ENCODE measurements at regions not wholly inside any gene's neighbourhood (a gene's known extent, or its start where the extent isn't known, plus 50 kb on each side); places are given as distances from the start of the nearest gene placed in this dataset.

DNA sequence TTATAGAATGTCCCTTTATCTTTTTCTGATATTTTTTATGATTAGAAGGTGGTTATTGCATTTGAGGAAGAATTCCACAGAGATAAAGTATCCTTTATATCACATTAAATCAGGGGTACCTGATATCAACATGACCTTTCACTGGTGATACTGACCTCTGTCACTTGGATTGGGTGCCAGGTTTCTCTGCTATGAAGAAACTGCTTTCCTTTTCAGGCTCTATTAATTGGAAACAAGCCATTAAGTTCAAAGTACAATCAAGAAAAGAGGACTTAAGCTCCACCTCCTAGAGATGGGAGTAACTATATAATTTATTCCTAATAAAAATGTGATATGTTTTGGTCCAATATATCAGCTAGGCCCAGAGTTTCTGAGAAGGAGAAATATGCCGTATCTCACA lies 514.6 kb upstream of the TYRP1 start:
- TF ChIP-seq, protein P1, sequence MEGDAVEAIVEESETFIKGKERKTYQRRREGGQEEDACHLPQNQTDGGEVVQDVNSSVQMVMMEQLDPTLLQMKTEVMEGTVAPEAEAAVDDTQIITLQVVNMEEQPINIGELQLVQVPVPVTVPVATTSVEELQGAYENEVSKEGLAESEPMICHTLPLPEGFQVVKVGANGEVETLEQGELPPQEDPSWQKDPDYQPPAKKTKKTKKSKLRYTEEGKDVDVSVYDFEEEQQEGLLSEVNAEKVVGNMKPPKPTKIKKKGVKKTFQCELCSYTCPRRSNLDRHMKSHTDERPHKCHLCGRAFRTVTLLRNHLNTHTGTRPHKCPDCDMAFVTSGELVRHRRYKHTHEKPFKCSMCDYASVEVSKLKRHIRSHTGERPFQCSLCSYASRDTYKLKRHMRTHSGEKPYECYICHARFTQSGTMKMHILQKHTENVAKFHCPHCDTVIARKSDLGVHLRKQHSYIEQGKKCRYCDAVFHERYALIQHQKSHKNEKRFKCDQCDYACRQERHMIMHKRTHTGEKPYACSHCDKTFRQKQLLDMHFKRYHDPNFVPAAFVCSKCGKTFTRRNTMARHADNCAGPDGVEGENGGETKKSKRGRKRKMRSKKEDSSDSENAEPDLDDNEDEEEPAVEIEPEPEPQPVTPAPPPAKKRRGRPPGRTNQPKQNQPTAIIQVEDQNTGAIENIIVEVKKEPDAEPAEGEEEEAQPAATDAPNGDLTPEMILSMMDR (IDR thresholded peaks at IDR 0.05; ENCODE audit: low read depth, low read length, missing control alignments), result no peak
- no peak for DNase-seq
- in situ Hi-C loops (cut with HindIII; ENCODE audit: low pct_ligation_motif_present, low sequenced_read_pairs), result no loop called here
- H3K4me3 ChIP-seq (ENCODE audit: low read depth, low read length), result no peak overlapping the region
- no peaks in the 10 kb centered on the region for H3K36me3 ChIP-seq (replicated peaks)
- H3K27ac ChIP-seq, result no peak overlapping the region
- no peaks in the 10 kb centered on the region for H3K27me3 ChIP-seq (replicated peaks)

DNA sequence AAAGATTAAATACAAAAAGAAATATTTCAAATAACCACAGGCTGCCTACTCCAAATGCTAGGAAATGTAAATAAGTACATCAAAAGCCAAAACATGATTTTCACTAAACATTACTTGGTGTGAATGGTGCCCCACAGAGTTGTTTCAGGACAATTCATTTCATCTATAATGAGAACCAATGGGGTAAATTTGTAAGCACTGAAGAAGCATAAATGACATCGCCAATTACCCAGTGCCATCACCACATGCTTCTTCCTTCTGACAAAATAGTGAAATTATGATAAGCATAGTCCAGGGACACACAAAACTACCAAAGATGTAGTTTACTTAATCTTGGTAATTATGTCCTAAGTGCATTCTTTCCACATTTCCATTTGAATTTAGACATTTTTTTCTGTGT lies 510.4 kb upstream of the TYRP1 start:
- in situ Hi-C loops (cut with HindIII; ENCODE audit: low pct_ligation_motif_present, low sequenced_read_pairs), result no loop called here

DNA sequence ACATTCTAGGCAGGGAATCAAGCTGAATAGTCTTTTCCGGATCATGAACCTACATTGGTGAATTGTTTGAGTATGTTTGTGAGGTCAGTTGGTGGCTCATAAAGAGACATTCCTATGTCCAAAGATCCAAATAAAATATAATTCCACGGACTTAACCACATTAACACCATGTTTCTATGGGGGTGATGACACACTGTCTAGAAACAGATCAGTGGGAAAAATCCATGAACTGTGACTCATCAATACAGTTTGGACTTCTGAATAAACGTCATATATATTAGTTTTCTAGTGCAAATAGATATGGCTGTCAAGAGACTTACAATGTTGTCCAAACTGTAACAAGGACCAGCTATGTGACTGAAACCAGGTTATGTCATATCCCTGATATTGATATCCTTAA lies 509.9 kb upstream of the TYRP1 start:
- H3K4me3 ChIP-seq (ENCODE audit: low read depth, low read length), result no peak overlapping the region
- no peak for DNase-seq
- H3K27ac ChIP-seq, result no peak overlapping the region
- H3K36me3 ChIP-seq (replicated peaks), result no peaks in the 10 kb centered on the region
- TF ChIP-seq, protein P1 (IDR thresholded peaks at IDR 0.05; ENCODE audit: low read depth, low read length, missing control alignments), result no peak
- H3K27me3 ChIP-seq (replicated peaks), result no peaks in the 10 kb centered on the region
- in situ Hi-C loops (cut with HindIII; ENCODE audit: low pct_ligation_motif_present, low sequenced_read_pairs), result no loop called here

More for the DNA sequence above, 510.4 kb upstream of the TYRP1 start:
- TF ChIP-seq, protein P1 (IDR thresholded peaks at IDR 0.05; ENCODE audit: low read depth, low read length, missing control alignments), result no peak
- Histone ChIP-seq H3K27me3 (replicated peaks) (no peaks in the 10 kb centered on the region), H3K27ac (no peak overlapping the region), H3K36me3 (replicated peaks) (no peaks in the 10 kb centered on the region), H3K4me3 (ENCODE audit: low read depth, low read length) (no peak overlapping the region)
- DNase-seq, result no peak

DNA sequence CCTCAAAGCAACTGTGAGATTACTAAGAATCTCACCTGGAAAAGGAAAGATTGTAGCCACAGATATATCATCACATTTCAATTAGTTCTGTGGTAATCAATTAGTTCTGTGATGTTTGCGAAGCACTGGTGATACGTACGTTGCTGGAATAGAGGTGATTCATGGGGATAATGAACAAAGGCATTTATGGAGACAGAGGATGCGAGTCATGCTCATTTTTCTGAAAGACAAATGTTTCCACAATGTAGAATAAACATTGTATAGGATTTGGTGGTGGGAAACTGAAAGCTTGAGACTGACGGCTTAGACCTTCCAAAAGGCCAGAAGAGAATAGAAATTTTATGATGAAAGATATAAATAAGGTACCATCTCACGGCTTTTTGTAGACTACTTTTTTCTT lies 507.3 kb upstream of the TYRP1 start:
- no peak for DNase-seq
- in situ Hi-C loops (cut with HindIII; ENCODE audit: low pct_ligation_motif_present, low sequenced_read_pairs), result no loop called here
- Histone ChIP-seq H3K27ac (no peak overlapping the region), H3K36me3 (replicated peaks) (no peaks in the 10 kb centered on the region), H3K4me3 (ENCODE audit: low read depth, low read length) (no peak overlapping the region), H3K27me3 (replicated peaks) (no peaks in the 10 kb centered on the region)
- TF ChIP-seq, protein P1 (IDR thresholded peaks at IDR 0.05; ENCODE audit: low read depth, low read length, missing control alignments), result no peak

DNA sequence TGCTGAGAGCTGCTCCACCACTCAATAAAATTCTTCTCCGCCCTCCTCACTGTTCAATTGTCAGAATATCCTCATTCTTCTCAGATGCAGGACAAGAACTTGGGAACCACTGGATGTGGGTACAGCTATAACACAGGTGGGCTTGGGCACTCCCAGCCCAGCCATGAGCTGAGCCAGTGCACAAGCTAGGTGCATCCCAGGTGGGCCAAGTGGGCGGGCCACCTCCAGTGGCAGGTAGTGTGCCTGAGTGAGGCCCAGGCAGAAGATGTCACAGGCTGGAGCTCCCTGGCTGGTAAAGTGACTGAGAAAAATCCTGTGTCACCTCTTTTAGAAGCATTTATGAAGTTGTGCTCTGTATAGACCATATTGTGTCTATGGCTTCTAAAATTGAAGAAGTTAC lies 501.6 kb upstream of the TYRP1 start:
- TF ChIP-seq, protein P1 (IDR thresholded peaks at IDR 0.05; ENCODE audit: low read depth, low read length, missing control alignments), result no peak
- no peak for DNase-seq
- Histone ChIP-seq H3K4me3 (ENCODE audit: low read depth, low read length) (no peak overlapping the region), H3K36me3 (replicated peaks) (no peaks in the 10 kb centered on the region), H3K27me3 (replicated peaks) (no peaks in the 10 kb centered on the region), H3K27ac (no peak overlapping the region)
- in situ Hi-C loops (cut with HindIII; ENCODE audit: low pct_ligation_motif_present, low sequenced_read_pairs), result no loop called here

DNA sequence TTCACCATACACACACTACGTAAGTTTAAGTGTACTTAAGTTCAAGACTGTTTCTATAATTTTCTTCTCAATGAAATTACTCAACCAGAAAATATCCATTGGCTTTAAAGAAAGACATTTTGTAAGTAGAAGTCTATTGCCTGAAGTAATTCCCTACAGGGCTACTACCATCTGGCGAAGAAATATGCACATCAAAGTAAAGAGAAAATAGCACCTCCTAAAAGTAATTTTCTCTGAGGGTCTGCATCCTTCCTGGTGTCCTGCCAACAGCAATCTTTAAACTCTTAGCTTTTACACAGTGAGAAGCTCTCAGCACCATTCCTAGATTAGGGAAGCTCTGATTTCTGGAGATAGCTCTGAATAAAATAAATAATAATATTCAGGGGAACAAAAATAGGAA lies 498.5 kb upstream of the TYRP1 start:
- no peaks in the 10 kb centered on the region for H3K36me3 ChIP-seq (replicated peaks)
- no peak overlapping the region for H3K27ac ChIP-seq
- DNase-seq, result no peak
- TF ChIP-seq, protein P1 (IDR thresholded peaks at IDR 0.05; ENCODE audit: low read depth, low read length, missing control alignments), result no peak
- in situ Hi-C loops (cut with HindIII; ENCODE audit: low pct_ligation_motif_present, low sequenced_read_pairs), result no loop called here
- H3K4me3 ChIP-seq (ENCODE audit: low read depth, low read length), result no peak overlapping the region
- no peaks in the 10 kb centered on the region for H3K27me3 ChIP-seq (replicated peaks)
